Ishikawa (cell line): ENCODE measurements at regions not wholly inside any gene's neighbourhood (a gene's known extent, or its start where the extent isn't known, plus 50 kb on each side); places are given as distances from the start of the nearest gene placed in this dataset.

Experiments
- CEBPB ChIP-seq: IDR thresholded peaks from 2 replicates; pipeline ENCODE4 v1.6.1; 2012
- CREB1 ChIP-seq: IDR thresholded peaks from 2 replicates; pipeline ENCODE4 v1.6.1; 2012; ENCODE audit warnings: low read depth
- EGR1 ChIP-seq: IDR thresholded peaks from 2 replicates; pipeline ENCODE4 v1.6.1; 2012
- EP300 ChIP-seq: IDR thresholded peaks from 2 replicates; pipeline ENCODE4 v1.6.1; 2012; ENCODE audit warnings: borderline replicate concordance
- NFIC ChIP-seq: IDR thresholded peaks from 2 replicates; pipeline ENCODE4 v1.6.1; 2012
- RAD21 ChIP-seq: IDR thresholded peaks from 2 replicates; pipeline ENCODE4 v1.6.1; 2012; ENCODE audit warnings: low read depth
- TAF1 ChIP-seq: IDR thresholded peaks from 2 replicates; pipeline ENCODE4 v1.6.1; 2012; ENCODE audit warnings: low read depth, mild to moderate bottlenecking
- TCF12 ChIP-seq: IDR thresholded peaks from 2 replicates; pipeline ENCODE4 v1.6.1; 2012; ENCODE audit warnings: low read depth
- TEAD4 ChIP-seq: IDR thresholded peaks from 2 replicates; pipeline ENCODE4 v1.6.1; 2012
- USF1 ChIP-seq: IDR thresholded peaks from 2 replicates; pipeline ENCODE4 v1.6.1; 2012
- YY1 ChIP-seq: IDR thresholded peaks from 2 replicates; pipeline ENCODE4 v1.6.1; 2012; ENCODE audit warnings: low read depth
- TF ChIP-seq, protein P1 (sequence below): IDR thresholded peaks from 2 replicates; pipeline ENCODE4 v1.6.1; 2012; ENCODE audit warnings: low read depth, mild to moderate bottlenecking
- TF ChIP-seq, protein P2 (sequence below): IDR thresholded peaks from 2 replicates; pipeline ENCODE4 v1.6.1; 2012

DNA sequence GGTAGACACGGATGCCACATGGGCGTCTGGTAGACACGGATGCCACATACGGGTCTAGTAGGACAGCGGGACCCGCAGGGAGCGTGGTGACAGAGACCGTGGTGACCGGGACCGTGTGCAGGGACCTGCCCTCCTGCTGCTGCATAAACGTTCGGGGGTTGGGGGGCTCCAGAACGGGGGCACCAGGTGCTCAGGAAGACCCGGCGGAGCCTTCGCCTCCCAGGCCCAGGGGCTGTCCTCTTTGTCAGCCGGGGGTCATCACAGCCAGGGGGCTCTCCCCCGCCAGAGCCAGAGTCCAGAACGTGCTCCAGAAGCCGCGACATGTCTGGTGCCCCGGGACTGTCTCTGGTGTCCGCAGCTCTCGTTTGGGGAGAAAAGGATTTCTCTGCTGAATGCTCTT, 69.2 kb upstream of the ADGRA1 start:
- TF ChIP-seq USF1 (no peak), CEBPB (no peak), EP300 (no peak), YY1 (no peak), TCF12 (no peak), NFIC (no peak), TAF1 (no peak), CREB1 (no peak), EGR1 (no peak), RAD21 (no peak), TEAD4 (no peak)
- TF ChIP-seq, protein P1, sequence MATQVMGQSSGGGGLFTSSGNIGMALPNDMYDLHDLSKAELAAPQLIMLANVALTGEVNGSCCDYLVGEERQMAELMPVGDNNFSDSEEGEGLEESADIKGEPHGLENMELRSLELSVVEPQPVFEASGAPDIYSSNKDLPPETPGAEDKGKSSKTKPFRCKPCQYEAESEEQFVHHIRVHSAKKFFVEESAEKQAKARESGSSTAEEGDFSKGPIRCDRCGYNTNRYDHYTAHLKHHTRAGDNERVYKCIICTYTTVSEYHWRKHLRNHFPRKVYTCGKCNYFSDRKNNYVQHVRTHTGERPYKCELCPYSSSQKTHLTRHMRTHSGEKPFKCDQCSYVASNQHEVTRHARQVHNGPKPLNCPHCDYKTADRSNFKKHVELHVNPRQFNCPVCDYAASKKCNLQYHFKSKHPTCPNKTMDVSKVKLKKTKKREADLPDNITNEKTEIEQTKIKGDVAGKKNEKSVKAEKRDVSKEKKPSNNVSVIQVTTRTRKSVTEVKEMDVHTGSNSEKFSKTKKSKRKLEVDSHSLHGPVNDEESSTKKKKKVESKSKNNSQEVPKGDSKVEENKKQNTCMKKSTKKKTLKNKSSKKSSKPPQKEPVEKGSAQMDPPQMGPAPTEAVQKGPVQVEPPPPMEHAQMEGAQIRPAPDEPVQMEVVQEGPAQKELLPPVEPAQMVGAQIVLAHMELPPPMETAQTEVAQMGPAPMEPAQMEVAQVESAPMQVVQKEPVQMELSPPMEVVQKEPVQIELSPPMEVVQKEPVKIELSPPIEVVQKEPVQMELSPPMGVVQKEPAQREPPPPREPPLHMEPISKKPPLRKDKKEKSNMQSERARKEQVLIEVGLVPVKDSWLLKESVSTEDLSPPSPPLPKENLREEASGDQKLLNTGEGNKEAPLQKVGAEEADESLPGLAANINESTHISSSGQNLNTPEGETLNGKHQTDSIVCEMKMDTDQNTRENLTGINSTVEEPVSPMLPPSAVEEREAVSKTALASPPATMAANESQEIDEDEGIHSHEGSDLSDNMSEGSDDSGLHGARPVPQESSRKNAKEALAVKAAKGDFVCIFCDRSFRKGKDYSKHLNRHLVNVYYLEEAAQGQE: no peak
- TF ChIP-seq, protein P2, sequence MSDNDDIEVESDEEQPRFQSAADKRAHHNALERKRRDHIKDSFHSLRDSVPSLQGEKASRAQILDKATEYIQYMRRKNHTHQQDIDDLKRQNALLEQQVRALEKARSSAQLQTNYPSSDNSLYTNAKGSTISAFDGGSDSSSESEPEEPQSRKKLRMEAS: no peak
